Lower lobe of right lung (tissue), 2 donors: ENCODE measurements at regions not wholly inside any gene's neighbourhood (a gene's known extent, or its start where the extent isn't known, plus 50 kb on each side); places are given as distances from the start of the nearest gene placed in this dataset.
A peak's percentile ranks its signal among the peaks of the same experiment; 100 is the strongest.

Experiments
- ATAC-seq, 2 donors: fragments of 200-7000 bp; cut with Tn5 transposase; one replicate each; pipeline ENCODE4 v1.9.1; 2020 to 2022; ENCODE audit warnings: mild to moderate bottlenecking in 2 of 2, moderate library complexity in 2 of 2
- DNase-seq: peaks from one replicate; pipeline ENCODE4 v3.0.0-alpha.2; 2020
- H3K27ac ChIP-seq: fragments of 200-600 bp; one replicate; pipeline ENCODE4 v1.8.0; 2022
- H3K27me3 ChIP-seq: fragments of 200-600 bp; one replicate; pipeline ENCODE4 v1.8.0; 2022; ENCODE audit warnings: low read depth
- H3K36me3 ChIP-seq: fragments of 200-600 bp; one replicate; pipeline ENCODE4 v1.8.0; 2022; ENCODE audit warnings: mild to moderate bottlenecking
- H3K4me1 ChIP-seq: fragments of 200-600 bp; one replicate; pipeline ENCODE4 v1.8.0; 2022
- H3K4me3 ChIP-seq: fragments of 200-600 bp; one replicate; pipeline ENCODE4 v1.8.0; 2022; ENCODE audit warnings: mild to moderate bottlenecking
- H3K9me3 ChIP-seq: fragments of 200-600 bp; one replicate; pipeline ENCODE4 v1.8.0; 2022
- intact Hi-C: fragments of 100-400 bp; cut with DNase I; formaldehyde crosslinking; loops from one replicate; pipeline ENCODE4 v1.11.0; 2022
- TF ChIP-seq, protein P1 (sequence below): fragments of 200-600 bp; IDR thresholded peaks from one replicate; pipeline ENCODE4 v1.8.0; 2022; ENCODE audit warnings: antibody characterized with exemption, mild to moderate bottlenecking
- donor health status: DM: no; HTN: yes; CAD: no; lungs with severe emphysema.

DNA sequence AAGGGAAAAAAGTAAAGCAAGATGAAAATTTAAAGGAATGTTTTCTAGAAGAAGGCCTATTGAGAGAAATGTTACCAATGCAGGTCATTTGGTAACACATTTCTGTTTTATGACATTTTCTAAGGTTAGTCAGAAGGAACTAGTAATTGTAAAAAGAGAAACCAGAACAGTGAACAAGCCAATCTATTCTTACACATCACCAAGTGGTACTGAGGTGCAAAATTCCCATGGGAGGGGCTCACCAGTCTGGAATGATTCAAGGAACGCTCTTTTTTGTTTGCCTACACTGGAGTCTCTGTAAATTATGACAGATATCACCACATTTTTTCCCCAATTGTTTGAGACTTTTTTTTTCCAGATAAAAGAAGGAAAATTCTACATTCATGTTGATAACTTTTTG lies 404.7 kb upstream of the CNKSR2 start:
- ATAC-seq (no peak), DNase-seq (no peak)
- TF ChIP-seq, protein P1, sequence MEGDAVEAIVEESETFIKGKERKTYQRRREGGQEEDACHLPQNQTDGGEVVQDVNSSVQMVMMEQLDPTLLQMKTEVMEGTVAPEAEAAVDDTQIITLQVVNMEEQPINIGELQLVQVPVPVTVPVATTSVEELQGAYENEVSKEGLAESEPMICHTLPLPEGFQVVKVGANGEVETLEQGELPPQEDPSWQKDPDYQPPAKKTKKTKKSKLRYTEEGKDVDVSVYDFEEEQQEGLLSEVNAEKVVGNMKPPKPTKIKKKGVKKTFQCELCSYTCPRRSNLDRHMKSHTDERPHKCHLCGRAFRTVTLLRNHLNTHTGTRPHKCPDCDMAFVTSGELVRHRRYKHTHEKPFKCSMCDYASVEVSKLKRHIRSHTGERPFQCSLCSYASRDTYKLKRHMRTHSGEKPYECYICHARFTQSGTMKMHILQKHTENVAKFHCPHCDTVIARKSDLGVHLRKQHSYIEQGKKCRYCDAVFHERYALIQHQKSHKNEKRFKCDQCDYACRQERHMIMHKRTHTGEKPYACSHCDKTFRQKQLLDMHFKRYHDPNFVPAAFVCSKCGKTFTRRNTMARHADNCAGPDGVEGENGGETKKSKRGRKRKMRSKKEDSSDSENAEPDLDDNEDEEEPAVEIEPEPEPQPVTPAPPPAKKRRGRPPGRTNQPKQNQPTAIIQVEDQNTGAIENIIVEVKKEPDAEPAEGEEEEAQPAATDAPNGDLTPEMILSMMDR: no peak
- Histone ChIP-seq H3K9me3 (no peaks in the 10 kb centered on the region), H3K27ac (no peak overlapping the region), H3K4me1 (no peaks in the 10 kb centered on the region), H3K4me3 (no peak overlapping the region), H3K27me3 (no peaks in the 10 kb centered on the region), H3K36me3 (no peaks in the 10 kb centered on the region)
- intact Hi-C loops: no loop called here

- Histone ChIP-seq H3K4me1 (no peaks in the 10 kb centered on the region), H3K9me3 (no peaks in the 10 kb centered on the region), H3K36me3 (no peaks in the 10 kb centered on the region), H3K4me3 (no peak overlapping the region), H3K27ac (no peak overlapping the region), H3K27me3 (no peaks in the 10 kb centered on the region)
- intact Hi-C loops: no loop called here
- DNase-seq (no peak), ATAC-seq (no peak)
- TF ChIP-seq, protein P1: no peak
Observed at GRCh38 chrX:20968996-20969395, 405.2 kb upstream of the CNKSR2 start.

GRCh38 chrX:20967725-20968124 lies 406.5 kb upstream of the CNKSR2 start:
- ATAC-seq: peak in 1 of 2 donors; percentile 54
- Histone ChIP-seq H3K27ac (no peak overlapping the region), H3K36me3 (no peaks in the 10 kb centered on the region), H3K4me1 (no peaks in the 10 kb centered on the region), H3K4me3 (no peak overlapping the region), H3K9me3 (no peaks in the 10 kb centered on the region), H3K27me3 (no peaks in the 10 kb centered on the region)
- no peak for DNase-seq
- TF ChIP-seq, protein P1: no peak
- intact Hi-C loops: no loop called here

GRCh38 chrX:20965270-20966044 lies 408.8 kb upstream of the CNKSR2 start:
- Histone ChIP-seq H3K36me3 (no peaks in the 10 kb centered on the region), H3K27ac (no peak overlapping the region), H3K4me1 (no peaks in the 10 kb centered on the region), H3K9me3 (no peaks in the 10 kb centered on the region), H3K27me3 (no peaks in the 10 kb centered on the region), H3K4me3 (no peak overlapping the region)
- TF ChIP-seq, protein P1: no peak
- intact Hi-C loops: no loop called here
- DNase-seq (no peak), ATAC-seq (peak; percentile 63 to 79)

GRCh38 chrX:20954014-20954413 lies 420.2 kb upstream of the CNKSR2 start:
- Histone ChIP-seq H3K4me3 (no peak overlapping the region), H3K27ac (no peak overlapping the region), H3K27me3 (no peaks in the 10 kb centered on the region), H3K9me3 (no peaks in the 10 kb centered on the region), H3K36me3 (no peaks in the 10 kb centered on the region), H3K4me1 (no peaks in the 10 kb centered on the region)
- no peak for DNase-seq
- TF ChIP-seq, protein P1: no peak
- intact Hi-C loops: no loop called here
- no peak for ATAC-seq
